B cell (primary cell): ENCODE measurements at regions not wholly inside any gene's neighbourhood (a gene's known extent, or its start where the extent isn't known, plus 50 kb on each side); places are given as distances from the start of the nearest gene placed in this dataset.

Experiments used
- ATAC-seq: fragments of 200-7000 bp; cut with Tn5 transposase; one replicate; pipeline ENCODE4 v1.10.0; 2021; ENCODE audit warnings: low read depth, mild to moderate bottlenecking, moderate number of reproducible peaks, moderate library complexity
- CTCF ChIA-PET: fragments of 350-600 bp; sonication (Branson Sonifier 250); formaldehyde crosslinking; loops from one replicate; lab custom pipeline; 2021; ENCODE audit warnings: antibody characterized with exemption, inconsistent platforms; lab: Charles Lee
- POLR2A ChIA-PET: fragments of 350-600 bp; sonication (Branson Sonifier 250); formaldehyde crosslinking; loops from one replicate; lab custom pipeline; 2021; ENCODE audit warnings: antibody characterized with exemption; lab: Charles Lee
- DNase-seq: peaks from one replicate; pipeline ENCODE4 v3.0.0; 2013
- H2AFZ ChIP-seq: 2 replicates; pipeline ENCODE4 v1.6.1; 2012; ENCODE audit warnings: mild to moderate bottlenecking, low read depth, low read length; ENCODE audit not compliant: insufficient read depth, poor library complexity, severe bottlenecking
- H3K27ac ChIP-seq, 2 donors: 1 replicate in 1 of 2; 2 replicates in 1 of 2; pipeline ENCODE4 v1.5.1; 2012 to 2013; ENCODE audit warnings: low read length in 2 of 2, mild to moderate bottlenecking in 2 of 2, moderate library complexity in 1 of 2
- H3K27me3 ChIP-seq, 4 experiments: fragments of 200-600 bp in 1 of 4; sonication (generic) in 1 of 4; replicated peaks in 1 of 4; 1 replicate in 2 of 4; 2 replicates in 2 of 4; pipeline versions ENCODE4 v1.6.1 to v1.7.0; 2013 to 2016; ENCODE audit warnings: low read length in 3 of 4, mild to moderate bottlenecking in 2 of 4, mixed read lengths in 1 of 4, moderate library complexity in 1 of 4; ENCODE audit not compliant: insufficient read depth in 4 of 4, control insufficient read depth in 3 of 4; ENCODE audit errors: control extremely low read depth in 1 of 4
- H3K36me3 ChIP-seq, 2 experiments: replicated peaks in 1 of 2; 1 replicate in 1 of 2; 2 replicates in 1 of 2; pipeline versions ENCODE4 v1.6.1 to v1.7.1; 2013; ENCODE audit warnings: low read length in 1 of 2; ENCODE audit not compliant: insufficient read depth in 2 of 2, control insufficient read depth in 1 of 2; ENCODE audit errors: control extremely low read depth in 1 of 2, extremely low read depth in 1 of 2
- H3K4me1 ChIP-seq, 2 donors: fragments of 200-600 bp in 1 of 2; sonication (generic) in 1 of 2; 1 replicate in 1 of 2; 2 replicates in 1 of 2; pipeline versions ENCODE4 v1.5.1 to v1.6.1; 2013 to 2017; ENCODE audit warnings: low read length in 2 of 2; ENCODE audit not compliant: control insufficient read depth in 2 of 2, insufficient read depth in 2 of 2
- H3K4me2 ChIP-seq: replicated peaks from 2 replicates; pipeline ENCODE3; 2012; ENCODE audit warnings: mild to moderate bottlenecking, low read depth, low read length; ENCODE audit not compliant: poor library complexity, severe bottlenecking
- H3K4me3 ChIP-seq, 5 experiments: fragments of 200-600 bp in 1 of 5; sonication (generic) in 1 of 5; 1 replicate in 3 of 5; 2 replicates in 2 of 5; pipeline versions ENCODE4 v1.5.1 to v1.7.0; 2011 to 2016; ENCODE audit warnings: low read length in 4 of 5, mild to moderate bottlenecking in 4 of 5, low read depth in 2 of 5, control low read depth in 1 of 5, moderate library complexity in 1 of 5; ENCODE audit not compliant: insufficient read depth in 1 of 5; ENCODE audit errors: control extremely low read depth in 1 of 5, extremely low read depth in 1 of 5
- H3K79me2 ChIP-seq: fragments of 200-600 bp; sonication (generic); one replicate; pipeline ENCODE4 v1.6.0; 2016; ENCODE audit warnings: low read length; ENCODE audit not compliant: control insufficient read depth, insufficient read depth
- H3K9ac ChIP-seq: fragments of 200-600 bp; sonication (generic); 2 replicates; pipeline ENCODE4 v1.6.1; 2017; ENCODE audit warnings: mild to moderate bottlenecking, low read length, moderate library complexity
- H3K9me3 ChIP-seq, 3 donors: one replicate each; pipeline versions ENCODE4 v1.6.1 to v1.7.1; 2013; ENCODE audit warnings: low read length in 2 of 3; ENCODE audit not compliant: control insufficient read depth in 2 of 3, insufficient read depth in 1 of 3; ENCODE audit errors: control extremely low read depth in 1 of 3
- H4K20me1 ChIP-seq: 2 replicates; pipeline ENCODE4 v1.6.0; 2012; ENCODE audit warnings: mild to moderate bottlenecking, low read length; ENCODE audit not compliant: insufficient read depth, control insufficient read depth, poor library complexity, severe bottlenecking
- H3K27ac Mint-ChIP-seq: one replicate; pipeline ENCODE4 v1.8.0; 2021; ENCODE audit warnings: mixed read lengths
- H3K27me3 Mint-ChIP-seq: one replicate; pipeline ENCODE4 v1.8.0; 2021; ENCODE audit warnings: mixed read lengths
- H3K4me1 Mint-ChIP-seq: one replicate; pipeline ENCODE4 v1.8.0; 2021; ENCODE audit warnings: mixed read lengths
- H3K4me3 Mint-ChIP-seq: one replicate; pipeline ENCODE4 v1.8.0; 2021; ENCODE audit warnings: mixed read lengths
- H3K9me3 Mint-ChIP-seq: one replicate; pipeline ENCODE4 v1.8.0; 2022; ENCODE audit warnings: mixed read lengths; ENCODE audit not compliant: insufficient read depth
- CTCF ChIP-seq: fragments of 200-600 bp; IDR thresholded peaks from one replicate; pipeline ENCODE4 v1.8.0; 2022; ENCODE audit warnings: antibody characterized with exemption, mild to moderate bottlenecking
- EZH2 ChIP-seq: IDR thresholded peaks from 2 replicates; pipeline ENCODE4 v1.6.1; 2012; ENCODE audit warnings: borderline replicate concordance, low read depth, mild to moderate bottlenecking, moderate library complexity, low read length; ENCODE audit not compliant: insufficient read depth, poor library complexity, severe bottlenecking
- WGBS: methylation state at CpG from one replicate; pipeline ENCODE4 v1.1.5; 2013; ENCODE audit warnings: missing lambda C conversion rate; ENCODE audit not compliant: insufficient coverage; 5-methylcytosine and 5-hydroxymethylcytosine counted together
- intact Hi-C: fragments of 100-400 bp; cut with micrococcal nuclease; formaldehyde crosslinking; loops from one replicate; pipeline ENCODE4 v1.10.0; 2022

DNA sequence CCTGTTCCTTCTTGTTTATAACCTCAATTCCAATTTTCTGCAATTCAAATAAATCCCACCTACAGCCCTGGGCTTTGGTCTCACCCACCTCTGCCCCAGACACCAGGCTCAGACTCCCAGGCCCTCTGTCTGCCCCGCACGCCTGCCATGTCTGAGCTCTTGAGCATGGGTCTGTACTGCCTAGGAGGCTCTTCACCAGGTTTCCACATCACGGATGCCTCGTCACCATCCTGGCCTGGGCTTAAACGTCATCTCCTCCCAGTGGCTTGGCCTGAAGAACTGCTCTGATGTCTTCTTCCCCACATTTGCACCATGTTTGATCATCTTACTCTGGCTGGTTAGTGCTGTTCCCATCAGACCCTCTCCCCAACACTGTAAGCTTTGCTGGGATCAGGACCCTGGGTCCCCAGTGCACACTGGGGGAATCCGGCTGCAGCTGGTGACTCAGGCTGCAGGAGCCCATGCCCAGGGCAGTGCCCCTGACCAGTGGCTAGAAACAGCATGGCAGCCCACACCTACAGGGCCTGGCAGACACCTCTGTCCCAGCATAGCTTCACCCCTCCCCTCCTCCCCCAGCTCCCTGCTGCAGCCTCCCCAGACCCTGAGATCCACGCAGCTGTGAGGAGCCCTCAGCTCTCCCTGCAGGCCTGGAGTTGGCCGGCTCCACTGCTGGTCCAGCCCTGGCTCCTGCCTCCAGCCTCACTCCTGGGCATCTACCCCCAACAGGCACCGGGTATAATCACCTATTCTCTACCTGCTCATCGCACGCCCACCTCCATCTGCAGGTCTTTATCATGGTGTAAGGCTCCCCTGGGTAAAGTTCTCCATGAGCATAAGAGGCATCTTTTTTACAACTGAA, 162.8 kb upstream of the NSMCE3 start:
- no peak for DNase-seq
- Mint-ChIP-seq H3K27ac (no peak overlapping the region), H3K27me3 (peaks cover 25% of the 10 kb centered on the region), H3K9me3 (no peaks in the 10 kb centered on the region), H3K4me1 (no peaks in the 10 kb centered on the region), H3K4me3 (no peak overlapping the region)
- H3K9me3 ChIP-seq = peaks cover 0 to 4% (median 0%) of the 10 kb centered on the region in 3 donors
- intact Hi-C loops = no loop called here
- H3K36me3 ChIP-seq = no peaks in the 10 kb centered on the region
- no peaks in the 10 kb centered on the region for H3K27me3 ChIP-seq
- CTCF ChIA-PET = no interaction called here
- no peak overlapping the region for H2AFZ ChIP-seq
- ATAC-seq = no peak
- H3K4me2 ChIP-seq = no peak overlapping the region
- no peaks in the 10 kb centered on the region for H4K20me1 ChIP-seq
- H3K4me1 ChIP-seq = no peaks in the 10 kb centered on the region
- H3K79me2 ChIP-seq = no peaks in the 10 kb centered on the region
- H3K4me3 ChIP-seq = no peak overlapping the region
- POLR2A ChIA-PET = no interaction called here
- no peak overlapping the region for H3K27ac ChIP-seq
- no peak overlapping the region for H3K9ac ChIP-seq
- WGBS = 87% methylated on average over 11 of the region's 11 CpGs
- no peak for TF ChIP-seq CTCF
- TF ChIP-seq EZH2 = no peak

DNA sequence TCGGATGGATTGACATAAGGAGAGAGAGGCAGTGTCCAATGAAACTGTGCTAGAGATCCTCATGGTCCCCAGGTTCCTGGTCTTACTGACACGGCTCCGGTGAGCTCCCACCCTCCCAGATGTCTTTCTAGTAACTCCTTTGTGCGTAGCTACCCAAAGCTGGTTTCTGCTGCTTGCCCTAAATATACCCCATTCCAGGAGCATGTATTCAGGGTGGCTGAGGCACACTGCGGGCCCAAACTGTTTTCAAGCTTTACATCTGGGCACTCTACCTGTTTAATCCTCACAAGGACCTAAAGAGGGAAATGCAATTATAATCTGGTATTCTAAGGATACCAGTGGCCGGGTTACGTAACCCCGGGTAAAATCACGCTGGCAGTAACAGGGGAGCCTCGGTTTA, 161.2 kb upstream of the NSMCE3 start:
- Mint-ChIP-seq H3K4me1 (no peaks in the 10 kb centered on the region), H3K27me3 (peaks cover 26% of the 10 kb centered on the region), H3K9me3 (no peaks in the 10 kb centered on the region), H3K27ac (no peak overlapping the region), H3K4me3 (no peak overlapping the region)
- Histone ChIP-seq H2AFZ (no peak overlapping the region), H3K9ac (no peak overlapping the region), H3K4me1 (no peaks in the 10 kb centered on the region), H3K4me3 (no peak overlapping the region), H3K79me2 (no peaks in the 10 kb centered on the region), H3K36me3 (no peaks in the 10 kb centered on the region), H3K27me3 (no peaks in the 10 kb centered on the region), H3K9me3 (peaks cover 0 to 6% (median 0%) of the 10 kb centered on the region in 3 donors), H3K27ac (no peak overlapping the region), H4K20me1 (no peaks in the 10 kb centered on the region), H3K4me2 (no peak overlapping the region)
- ATAC-seq = no peak
- CTCF ChIA-PET = no interaction called here
- intact Hi-C loops = no loop called here
- DNase-seq = no peak
- TF ChIP-seq EZH2 (no peak), CTCF (no peak)
- WGBS = 93% methylated on average over 4 of the region's 10 CpGs
- POLR2A ChIA-PET = no interaction called here
